ENCODE measurements at regions not wholly inside any gene's neighbourhood (a gene's known extent, or its start where the extent isn't known, plus 50 kb on each side); places are given as distances from the start of the nearest gene placed in this dataset.

DNA sequence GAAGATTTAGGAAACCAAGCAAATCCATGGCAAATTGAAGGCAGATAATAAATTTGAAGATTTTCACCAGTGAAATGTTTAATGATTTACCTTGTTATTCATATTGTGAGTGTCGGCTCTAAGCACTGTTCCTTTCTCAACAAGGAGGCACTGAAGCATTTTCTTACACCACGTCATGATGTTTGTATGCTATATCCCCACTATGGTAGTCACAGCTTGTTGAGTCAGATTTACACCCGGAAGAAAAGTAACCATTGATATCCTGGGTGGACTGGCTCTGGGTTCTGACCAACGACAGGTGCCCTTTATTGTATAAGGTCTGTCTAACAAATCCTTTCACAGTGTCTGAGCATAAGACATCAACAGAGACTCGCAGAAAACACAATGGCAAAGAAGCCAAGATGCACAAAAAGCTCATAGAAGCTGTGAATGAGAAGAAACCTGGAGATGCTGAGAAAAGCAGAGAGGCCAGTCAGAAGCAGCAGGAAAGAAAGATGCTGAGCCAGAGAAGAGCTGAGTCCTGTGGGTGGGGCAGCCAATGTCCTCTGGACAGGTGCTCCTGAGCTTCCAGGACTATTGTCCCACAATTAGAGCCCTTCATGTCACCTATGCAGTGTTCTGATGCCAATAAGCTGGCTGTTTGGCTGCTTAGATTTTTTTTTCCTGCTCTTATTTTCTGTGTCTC is 49.7 kb upstream of the ARHGAP5 start:
- no peak for DNase-seq

Data from bone marrow (tissue), 2 donors.